GM23338 (cell line): ENCODE measurements at regions not wholly inside any gene's neighbourhood (a gene's known extent, or its start where the extent isn't known, plus 50 kb on each side); places are given as distances from the start of the nearest gene placed in this dataset.

Experiments
- ATAC-seq: fragments of 200-7000 bp; cut with Tn5 transposase; 3 replicates; pipeline ENCODE4 v1.9.1; 2020
- DNase-seq: peaks from one replicate; pipeline ENCODE4 v3.0.0-alpha.2; 2015; ENCODE audit warnings: low spot score
- H2AFZ ChIP-seq: fragments of 200-600 bp; sonication (generic); 2 replicates; pipeline ENCODE4 v1.8.0; 2016; ENCODE audit warnings: antibody characterized with exemption, mild to moderate bottlenecking, moderate library complexity
- H3F3A ChIP-seq: fragments of 200-600 bp; sonication (generic); replicated peaks from 2 replicates; pipeline ENCODE4 v1.8.0; 2017; ENCODE audit warnings: antibody characterized with exemption, mixed run types, low read depth
- H3K27ac ChIP-seq: fragments of 200-600 bp; sonication (generic); 2 replicates; pipeline ENCODE4 v1.6.1; 2016; ENCODE audit warnings: low read depth
- H3K27me3 ChIP-seq: fragments of 200-600 bp; sonication (generic); 2 replicates; pipeline ENCODE4 v1.8.0; 2016; ENCODE audit warnings: mild to moderate bottlenecking, mixed run types, moderate library complexity; ENCODE audit not compliant: insufficient read depth
- H3K36me3 ChIP-seq: fragments of 200-600 bp; sonication (generic); 2 replicates; pipeline ENCODE4 v1.8.0; 2016; ENCODE audit warnings: mild to moderate bottlenecking; ENCODE audit not compliant: insufficient read depth
- H3K4me1 ChIP-seq: fragments of 200-600 bp; sonication (generic); 2 replicates; pipeline ENCODE4 v1.8.0; 2016; ENCODE audit warnings: mild to moderate bottlenecking, moderate library complexity; ENCODE audit not compliant: insufficient read depth
- H3K4me2 ChIP-seq: fragments of 200-600 bp; sonication (generic); 2 replicates; pipeline ENCODE4 v1.7.1; 2017; ENCODE audit warnings: mixed run types
- H3K4me3 ChIP-seq: fragments of 200-600 bp; sonication (generic); 2 replicates; pipeline ENCODE4 v1.6.1; 2016; ENCODE audit warnings: mixed run types
- H3K79me2 ChIP-seq: fragments of 200-600 bp; sonication (generic); replicated peaks from 2 replicates; pipeline ENCODE4 v1.8.0; 2017; ENCODE audit warnings: mild to moderate bottlenecking; ENCODE audit not compliant: insufficient read depth
- H3K9me2 ChIP-seq: fragments of 200-600 bp; sonication (generic); 2 replicates; pipeline ENCODE4 v1.8.0; 2017; ENCODE audit not compliant: insufficient read depth
- H4K20me1 ChIP-seq: fragments of 200-600 bp; sonication (generic); replicated peaks from 2 replicates; pipeline ENCODE4 v1.8.0; 2017; ENCODE audit warnings: mild to moderate bottlenecking; ENCODE audit not compliant: insufficient read depth
- H3K27ac Mint-ChIP-seq: 2 replicates; pipeline ENCODE4 v1.8.0; 2020; ENCODE audit warnings: inconsistent platforms, mild to moderate bottlenecking, moderate library complexity, mixed read lengths
- H3K27me3 Mint-ChIP-seq: 3 replicates; pipeline ENCODE4 v1.8.0; 2022; ENCODE audit warnings: low read depth, mild to moderate bottlenecking, moderate library complexity, mixed read lengths, inconsistent platforms; ENCODE audit not compliant: insufficient read depth, poor library complexity
- H3K36me3 Mint-ChIP-seq: 3 replicates; pipeline ENCODE4 v1.8.0; 2021; ENCODE audit warnings: low read depth, mild to moderate bottlenecking, inconsistent platforms, moderate library complexity, mixed read lengths
- H3K4me1 Mint-ChIP-seq: 3 replicates; pipeline ENCODE4 v1.8.0; 2020; ENCODE audit warnings: mild to moderate bottlenecking, inconsistent platforms, mixed read lengths
- H3K4me3 Mint-ChIP-seq: 3 replicates; pipeline ENCODE4 v1.8.0; 2021; ENCODE audit warnings: moderate library complexity, mild to moderate bottlenecking, inconsistent platforms, mixed read lengths
- H3K9me3 Mint-ChIP-seq: 3 replicates; pipeline ENCODE4 v1.8.0; 2020; ENCODE audit warnings: moderate library complexity, mild to moderate bottlenecking, inconsistent platforms, mixed read lengths
- CREB1 ChIP-seq: fragments of 250-450 bp; sonication (Bioruptor Pico); IDR thresholded peaks from 2 replicates; pipeline ENCODE4 v1.5.0; 2020; ENCODE audit warnings: low read depth, mild to moderate bottlenecking, moderate library complexity
- CTCF ChIP-seq, 2 experiments: fragments of 200-600 bp in 1 of 2; sonication (generic) in 1 of 2; conservative IDR thresholded peaks; 2 replicates each; pipeline versions ENCODE4 v1.5.1 to v1.6.1; 2016 to 2017; ENCODE audit warnings: antibody characterized with exemption in 2 of 2, low read depth in 2 of 2, mild to moderate bottlenecking in 2 of 2, moderate library complexity in 1 of 2
- ETS1 ChIP-seq: IDR thresholded peaks from 2 replicates; pipeline ENCODE4 v1.6.1; 2016; ENCODE audit warnings: antibody characterized with exemption
- EZH2 ChIP-seq: fragments of 200-600 bp; sonication (generic); IDR thresholded peaks from one replicate; pipeline ENCODE4 v1.8.0; 2017; ENCODE audit warnings: antibody characterized with exemption, mild to moderate bottlenecking, low read depth; ENCODE audit not compliant: unreplicated experiment
- EZH2phosphoT487 ChIP-seq: fragments of 200-600 bp; sonication (generic); IDR thresholded peaks from one replicate; pipeline ENCODE4 v1.8.1; 2018; ENCODE audit warnings: antibody characterized with exemption; ENCODE audit not compliant: unreplicated experiment
- JUNB ChIP-seq: IDR thresholded peaks from one replicate; pipeline ENCODE4 v1.6.1; 2016; ENCODE audit warnings: antibody characterized with exemption; ENCODE audit not compliant: unreplicated experiment
- NANOG ChIP-seq: IDR thresholded peaks from 2 replicates; pipeline ENCODE4 v1.6.1; 2016; ENCODE audit warnings: antibody characterized with exemption, borderline replicate concordance
- POLR2AphosphoS5 ChIP-seq: IDR thresholded peaks from 2 replicates; pipeline ENCODE4 v1.6.1; 2016; ENCODE audit warnings: antibody characterized with exemption, low read depth
- REST ChIP-seq: IDR thresholded peaks from one replicate; pipeline ENCODE4 v1.6.1; 2018; ENCODE audit warnings: antibody characterized with exemption; ENCODE audit not compliant: unreplicated experiment
- ZNF114 ChIP-seq: fragments of 250-450 bp; sonication (Bioruptor Pico); IDR thresholded peaks from 2 replicates; pipeline ENCODE4 v1.5.0; 2020; ENCODE audit warnings: mild to moderate bottlenecking, moderate library complexity
- ZNF331 ChIP-seq: fragments of 250-450 bp; sonication (Bioruptor Pico); IDR thresholded peaks from 2 replicates; pipeline ENCODE4 v1.5.0; 2020; ENCODE audit warnings: low read depth, mild to moderate bottlenecking, moderate library complexity

- ATAC-seq: no peak
- TF ChIP-seq ZNF331 (CRISPR knock-in tag) (no peak), ZNF114 (CRISPR knock-in tag) (no peak), JUNB (no peak), EZH2phosphoT487 (no peak), EZH2 (no peak), REST (no peak), POLR2AphosphoS5 (no peak)
- Mint-ChIP-seq H3K4me1 (no peaks in the 10 kb centered on the region), H3K4me3 (no peak overlapping the region), H3K27ac (no peak overlapping the region), H3K9me3 (no peaks in the 10 kb centered on the region), H3K27me3 (no peaks in the 10 kb centered on the region), H3K36me3 (no peaks in the 10 kb centered on the region)
- Histone ChIP-seq H4K20me1 (no peaks in the 10 kb centered on the region), H3K4me3 (no peak overlapping the region), H2AFZ (no peak overlapping the region), H3F3A (no peaks in the 10 kb centered on the region), H3K27ac (no peak overlapping the region), H3K9me2 (no peaks in the 10 kb centered on the region), H3K4me2 (no peak overlapping the region), H3K36me3 (no peaks in the 10 kb centered on the region), H3K27me3 (no peaks in the 10 kb centered on the region), H3K79me2 (no peaks in the 10 kb centered on the region), H3K4me1 (no peaks in the 10 kb centered on the region)
- DNase-seq: no peak
Observed at GRCh38 chrX:121146059-121146628, 98.7 kb downstream of the GLUD2 start.

GRCh38 chrX:121150217-121150616 lies 102.8 kb downstream of the GLUD2 start:
- no peak overlapping the region for H3K4me2 ChIP-seq
- no peaks in the 10 kb centered on the region for H3K36me3 ChIP-seq
- no peaks in the 10 kb centered on the region for H3K36me3 Mint-ChIP-seq
- no peak overlapping the region for H3K4me3 Mint-ChIP-seq
- no peaks in the 10 kb centered on the region for H3K27me3 Mint-ChIP-seq
- no peak for DNase-seq
- H3K9me3 Mint-ChIP-seq: no peaks in the 10 kb centered on the region
- no peak overlapping the region for H3K4me3 ChIP-seq
- H3K79me2 ChIP-seq: no peaks in the 10 kb centered on the region
- H3K27ac Mint-ChIP-seq: no peak overlapping the region
- H3F3A ChIP-seq: no peaks in the 10 kb centered on the region
- H3K27ac ChIP-seq: no peak overlapping the region
- H2AFZ ChIP-seq: no peak overlapping the region
- no peaks in the 10 kb centered on the region for H3K27me3 ChIP-seq
- no peak for ATAC-seq
- no peaks in the 10 kb centered on the region for H3K9me2 ChIP-seq
- no peaks in the 10 kb centered on the region for H3K4me1 ChIP-seq
- H3K4me1 Mint-ChIP-seq: no peaks in the 10 kb centered on the region
- H4K20me1 ChIP-seq: no peaks in the 10 kb centered on the region
- TF ChIP-seq JUNB (no peak), EZH2 (no peak), REST (no peak), POLR2AphosphoS5 (no peak), CTCF (conservative IDR thresholded peaks at IDR 0.05; ENCODE audit: low read depth in 2 of 2) (no peak), CREB1 (no peak), NANOG (no peak), ETS1 (no peak), EZH2phosphoT487 (no peak)
